ENCODE measurements at regions not wholly inside any gene's neighbourhood (a gene's known extent, or its start where the extent isn't known, plus 50 kb on each side); places are given as distances from the start of the nearest gene placed in this dataset.

GRCh38 chr20:40591119-40591518, 97.9 kb downstream of the MAFB start (continued):
- no peak for TF ChIP-seq HDAC2 (IDR thresholded peaks at IDR 0.05; ENCODE audit: borderline replicate concordance in 1 of 2, low read depth in 2 of 2, low read length in 2 of 2)
